HepG2 (cell line): ENCODE measurements at regions not wholly inside any gene's neighbourhood (a gene's known extent, or its start where the extent isn't known, plus 50 kb on each side); places are given as distances from the start of the nearest gene placed in this dataset.

Source experiments
- ATAC-seq: fragments of 200-7000 bp; cut with Tn5 transposase; 3 replicates; pipeline ENCODE4 v1.9.1; 2020; ENCODE audit warnings: mild to moderate bottlenecking, moderate library complexity
- BruUV-seq: library from RNA; stranded (reverse); fragments of 400-500 nt; replicated peaks from 2 replicates; lab custom pipeline; 2021; lab: Mats Ljungman, UMichigan
- CTCF ChIA-PET: fragments of 300-600 bp; formaldehyde crosslinking; extraction: SDS; loops from one replicate; lab custom pipeline; 2021; ENCODE audit warnings: low total read pairs, inconsistent platforms, low intra/inter-chr PET ratio; lab: Yijun Ruan, JAX
- POLR2A ChIA-PET: fragments of 350-600 bp; sonication (Branson Sonifier 250); formaldehyde crosslinking; loops from one replicate; lab custom pipeline; 2020; ENCODE audit warnings: antibody characterized with exemption, inconsistent platforms; lab: Yijun Ruan, JAX
- DNase-seq: peaks from one replicate; pipeline ENCODE4 v3.0.0-alpha.2; 2015; ENCODE audit warnings: low spot score
- FAIRE-seq: peaks from 3 replicates; lab custom pipeline; 2011; peaks lifted over from hg19 to GRCh38; lab: Jason Lieb, UNC
- H2AFZ ChIP-seq: one replicate; pipeline ENCODE4 v1.6.1; 2011; ENCODE audit warnings: low read length, inconsistent platforms
- H3K27ac ChIP-seq: fragments of 300-600 bp; 3 replicates; pipeline ENCODE4 v1.8.0; 2011; ENCODE audit warnings: mixed run types, mild to moderate bottlenecking, mixed read lengths, low read length, inconsistent platforms; ENCODE audit not compliant: insufficient read depth; ENCODE audit errors: extremely low read length
- H3K27me3 ChIP-seq, 2 experiments: fragments of 200-600 bp in 1 of 2; 2 replicates in 1 of 2; 3 replicates in 1 of 2; pipeline versions ENCODE4 v1.6.0 to v1.8.0; 2011; ENCODE audit warnings: low read length in 2 of 2, mild to moderate bottlenecking in 2 of 2, moderate library complexity in 2 of 2, inconsistent platforms in 1 of 2; ENCODE audit not compliant: insufficient read depth in 2 of 2, control insufficient read depth in 1 of 2
- H3K36me3 ChIP-seq, 2 experiments: fragments of 200-600 bp in 1 of 2; replicated peaks in 1 of 2; 2 replicates in 1 of 2; 3 replicates in 1 of 2; pipeline versions ENCODE4 v1.5.1 to v1.8.0; 2011; ENCODE audit warnings: low read length in 2 of 2, inconsistent platforms in 1 of 2; ENCODE audit not compliant: insufficient read depth in 2 of 2, control insufficient read depth in 1 of 2
- H3K4me1 ChIP-seq: 2 replicates; pipeline ENCODE4 v1.5.1; 2012; ENCODE audit warnings: low read length, inconsistent platforms; ENCODE audit not compliant: insufficient read depth
- H3K4me2 ChIP-seq: 2 replicates; pipeline ENCODE4 v1.6.0; 2011; ENCODE audit warnings: low read depth, low read length, inconsistent platforms
- H3K4me3 ChIP-seq, 3 experiments: fragments of 200-600 bp in 1 of 3; sonication (generic), shearing (Covaris generic) in 1 of 3; replicated peaks in 1 of 3; 2 replicates each; pipeline ENCODE4 v1.5.1; 2011 to 2016; ENCODE audit warnings: low read length in 3 of 3, inconsistent platforms in 2 of 3, low read depth in 2 of 3, mild to moderate bottlenecking in 2 of 3, control low read depth in 1 of 3, mixed read lengths in 1 of 3; ENCODE audit not compliant: insufficient read depth in 1 of 3
- H3K79me2 ChIP-seq: one replicate; pipeline ENCODE4 v1.6.1; 2011; ENCODE audit warnings: low read length, inconsistent platforms; ENCODE audit not compliant: insufficient read depth
- H3K9ac ChIP-seq: 2 replicates; pipeline ENCODE4 v1.6.0; 2011; ENCODE audit warnings: mild to moderate bottlenecking, low read depth, low read length, inconsistent platforms; ENCODE audit not compliant: insufficient read depth
- H3K9me3 ChIP-seq: 2 replicates; pipeline ENCODE4 v1.5.1; 2012; ENCODE audit warnings: mild to moderate bottlenecking, low read length
- H4K20me1 ChIP-seq: 2 replicates; pipeline ENCODE4 v1.6.0; 2011; ENCODE audit warnings: inconsistent platforms, mild to moderate bottlenecking, low read length, moderate library complexity; ENCODE audit not compliant: insufficient read depth
- JUN ChIP-seq: sonication (generic); formaldehyde crosslinking; IDR thresholded peaks from 2 replicates; pipeline ENCODE4 v1.4.0; 2020; ENCODE audit warnings: mild to moderate bottlenecking, missing genetic modification reagents
- MED13 ChIP-seq: sonication (generic); formaldehyde crosslinking; IDR thresholded peaks from 2 replicates; pipeline ENCODE4 v1.5.0; 2020; ENCODE audit warnings: missing genetic modification reagents
- NFKB2 ChIP-seq: sonication (generic); formaldehyde crosslinking; IDR thresholded peaks from 2 replicates; pipeline ENCODE4 v1.4.0; 2020; ENCODE audit warnings: missing genetic modification reagents, borderline replicate concordance
- PHF21A ChIP-seq: sonication (generic); formaldehyde crosslinking; IDR thresholded peaks from 2 replicates; pipeline ENCODE4 v1.5.0; 2020; ENCODE audit warnings: mild to moderate bottlenecking, missing genetic modification reagents
- TIGD3 ChIP-seq: sonication (generic); formaldehyde crosslinking; IDR thresholded peaks from 2 replicates; pipeline ENCODE4 v1.5.1; 2020; ENCODE audit warnings: mild to moderate bottlenecking, missing genetic modification reagents, borderline replicate concordance
- ZFP1 ChIP-seq: IDR thresholded peaks from 2 replicates; pipeline ENCODE4 v1.6.1; 2016
- ZNF160 ChIP-seq: sonication (generic); formaldehyde crosslinking; IDR thresholded peaks from 2 replicates; pipeline ENCODE4 v1.8.0; 2022; ENCODE audit warnings: mild to moderate bottlenecking, inconsistent platforms, missing genetic modification reagents
- ZNF75D ChIP-seq: sonication (generic); formaldehyde crosslinking; IDR thresholded peaks from 2 replicates; pipeline ENCODE4 v1.8.1; 2023; ENCODE audit warnings: missing genetic modification reagents, mild to moderate bottlenecking, borderline replicate concordance
- WGBS: methylation state at CpG from one replicate; pipeline ENCODE4 v1.1.6; 2017; ENCODE audit warnings: low lambda C conversion rate; 5-methylcytosine and 5-hydroxymethylcytosine counted together
- in situ Hi-C: cut with HindIII; loops from 2 replicates; pipeline ENCODE4 v1.10.0; 2017; ENCODE audit warnings: low pct_unique_long_range_greater_than_20kb; ENCODE audit not compliant: extremely low pct_ligation_motif_present
- intact Hi-C: fragments of 100-400 bp; cut with micrococcal nuclease; formaldehyde crosslinking; loops from one replicate; pipeline ENCODE4 v1.10.0; 2022; ENCODE audit not compliant: unreplicated experiment
- TF ChIP-seq, protein P1 (sequence below): sonication (generic); formaldehyde crosslinking; conservative IDR thresholded peaks from 2 replicates; pipeline ENCODE4 v1.4.0; 2020; ENCODE audit warnings: missing genetic modification reagents

DNA sequence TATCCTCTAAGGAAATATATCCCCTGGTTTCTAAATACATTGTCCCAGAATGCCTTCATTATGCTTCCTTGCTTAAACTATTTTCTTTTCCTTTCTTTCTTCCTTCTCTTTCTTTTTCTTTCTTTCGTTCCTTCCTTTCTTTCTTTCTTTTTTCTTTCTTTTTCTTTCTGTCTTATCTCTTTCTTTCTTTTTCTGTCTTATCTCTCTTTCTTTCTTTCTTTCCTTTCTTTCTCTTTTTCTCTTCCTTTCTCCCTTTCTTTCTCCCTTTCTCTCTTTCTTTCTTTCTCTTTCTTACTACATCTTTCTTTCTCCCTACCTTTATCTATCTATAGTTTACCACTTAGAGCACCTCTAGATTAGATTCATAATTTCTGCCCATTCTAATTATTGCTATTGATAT is 552.1 kb downstream of the PYDC2 start:
- no peak for DNase-seq
- no peak for FAIRE-seq
- WGBS, result 6% methylated on average over 1 of the region's 1 CpG
- BruUV-seq, result no TSS peak
- CTCF ChIA-PET, result no interaction called here
- no peaks in the 10 kb centered on the region for H4K20me1 ChIP-seq
- H3K4me3 ChIP-seq, result no peak overlapping the region
- H3K27ac ChIP-seq, result no peak overlapping the region
- TF ChIP-seq ZNF160 (no peak), TIGD3 (CRISPR knock-in tag) (no peak), ZFP1 (no peak), PHF21A (CRISPR knock-in tag) (no peak), ZNF75D (CRISPR knock-in tag) (no peak), JUN (CRISPR knock-in tag) (no peak), NFKB2 (CRISPR knock-in tag) (no peak)
- TF ChIP-seq, all 625 proteins: peak for 0
- no peaks in the 10 kb centered on the region for H3K79me2 ChIP-seq
- intact Hi-C loops, result no loop called here
- H3K9me3 ChIP-seq, result peaks cover 61% of the 10 kb centered on the region
- no peak overlapping the region for H3K4me2 ChIP-seq
- no peaks in the 10 kb centered on the region for H3K36me3 ChIP-seq
- H2AFZ ChIP-seq, result no peak overlapping the region
- no peak overlapping the region for H3K9ac ChIP-seq
- ATAC-seq, result no peak
- in situ Hi-C loops, result no loop called here
- POLR2A ChIA-PET, result no interaction called here
- no peaks in the 10 kb centered on the region for H3K4me1 ChIP-seq
- H3K27me3 ChIP-seq, result no peaks in the 10 kb centered on the region

- Histone ChIP-seq H3K4me1 (no peaks in the 10 kb centered on the region), H2AFZ (no peak overlapping the region), H3K79me2 (no peaks in the 10 kb centered on the region), H3K9ac (no peak overlapping the region), H3K9me3 (peaks cover 34% of the 10 kb centered on the region), H3K36me3 (no peaks in the 10 kb centered on the region), H3K27ac (no peak overlapping the region), H3K4me3 (no peak overlapping the region), H4K20me1 (no peaks in the 10 kb centered on the region), H3K4me2 (no peak overlapping the region), H3K27me3 (no peaks in the 10 kb centered on the region)
- intact Hi-C loops (no loop called here), in situ Hi-C loops (no loop called here)
- DNase-seq, result no peak
- no peak for ATAC-seq
- no peak for FAIRE-seq
- ChIA-PET CTCF (no interaction called here), POLR2A (no interaction called here)
- 2% methylated on average over 2 of the region's 2 CpGs for WGBS
- BruUV-seq, result no TSS peak
- no peak for TF ChIP-seq MED13 (CRISPR knock-in tag)
- TF ChIP-seq, protein P1, sequence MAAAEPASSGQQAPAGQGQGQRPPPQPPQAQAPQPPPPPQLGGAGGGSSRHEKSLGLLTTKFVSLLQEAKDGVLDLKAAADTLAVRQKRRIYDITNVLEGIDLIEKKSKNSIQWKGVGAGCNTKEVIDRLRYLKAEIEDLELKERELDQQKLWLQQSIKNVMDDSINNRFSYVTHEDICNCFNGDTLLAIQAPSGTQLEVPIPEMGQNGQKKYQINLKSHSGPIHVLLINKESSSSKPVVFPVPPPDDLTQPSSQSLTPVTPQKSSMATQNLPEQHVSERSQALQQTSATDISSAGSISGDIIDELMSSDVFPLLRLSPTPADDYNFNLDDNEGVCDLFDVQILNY, result no peak
Measured at GRCh38 chr3:192022412-192022811, 561.4 kb downstream of the PYDC2 start.
